GM13977 (cell line): ENCODE measurements at regions not wholly inside any gene's neighbourhood (a gene's known extent, or its start where the extent isn't known, plus 50 kb on each side); places are given as distances from the start of the nearest gene placed in this dataset.

ENCODE experiments used
- DNase-seq: peaks from one replicate; pipeline ENCODE4 v3.0.0; 2012; ENCODE audit warnings: low spot score
- in situ Hi-C: fragments of 300-500 bp; cut with MboI; formaldehyde crosslinking; loops from one replicate; pipeline ENCODE4 v1.12.0; 2022; ENCODE audit warnings: low sequenced_read_pairs, low pct_unique_long_range_greater_than_20kb, mixed read lengths, inconsistent platforms; ENCODE audit not compliant: unreplicated experiment
- TF ChIP-seq, protein P1 (sequence below): IDR thresholded peaks from 2 replicates; pipeline ENCODE4 v1.5.1; 2012; ENCODE audit warnings: mild to moderate bottlenecking, control low read depth; ENCODE audit not compliant: insufficient read depth; ENCODE audit errors: extremely low read depth, missing control alignments

DNA sequence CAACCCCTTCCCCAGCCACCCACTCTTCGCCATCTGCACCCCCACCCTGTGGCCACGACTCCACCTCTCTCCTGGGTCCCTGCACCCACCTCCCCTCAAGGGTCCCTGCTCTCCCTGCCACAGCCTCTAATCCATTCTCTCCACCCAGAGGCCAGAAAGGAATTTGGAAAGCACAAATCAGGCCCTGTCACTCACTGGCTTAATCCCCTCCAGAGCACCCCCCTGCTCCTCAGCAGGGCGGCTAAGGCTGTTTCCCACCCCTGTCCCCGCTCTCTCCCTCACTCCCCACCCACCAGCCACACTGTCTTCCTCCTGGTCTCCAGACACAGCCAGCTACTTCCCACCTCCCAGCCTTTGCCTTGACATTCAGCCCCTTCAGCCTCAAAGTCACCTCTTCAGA, 150.0 kb upstream of the LINGO1 start:
- TF ChIP-seq, protein P1, sequence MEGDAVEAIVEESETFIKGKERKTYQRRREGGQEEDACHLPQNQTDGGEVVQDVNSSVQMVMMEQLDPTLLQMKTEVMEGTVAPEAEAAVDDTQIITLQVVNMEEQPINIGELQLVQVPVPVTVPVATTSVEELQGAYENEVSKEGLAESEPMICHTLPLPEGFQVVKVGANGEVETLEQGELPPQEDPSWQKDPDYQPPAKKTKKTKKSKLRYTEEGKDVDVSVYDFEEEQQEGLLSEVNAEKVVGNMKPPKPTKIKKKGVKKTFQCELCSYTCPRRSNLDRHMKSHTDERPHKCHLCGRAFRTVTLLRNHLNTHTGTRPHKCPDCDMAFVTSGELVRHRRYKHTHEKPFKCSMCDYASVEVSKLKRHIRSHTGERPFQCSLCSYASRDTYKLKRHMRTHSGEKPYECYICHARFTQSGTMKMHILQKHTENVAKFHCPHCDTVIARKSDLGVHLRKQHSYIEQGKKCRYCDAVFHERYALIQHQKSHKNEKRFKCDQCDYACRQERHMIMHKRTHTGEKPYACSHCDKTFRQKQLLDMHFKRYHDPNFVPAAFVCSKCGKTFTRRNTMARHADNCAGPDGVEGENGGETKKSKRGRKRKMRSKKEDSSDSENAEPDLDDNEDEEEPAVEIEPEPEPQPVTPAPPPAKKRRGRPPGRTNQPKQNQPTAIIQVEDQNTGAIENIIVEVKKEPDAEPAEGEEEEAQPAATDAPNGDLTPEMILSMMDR = no peak
- no peak for DNase-seq
- in situ Hi-C loops = no loop called here

- in situ Hi-C loops = no loop called here
- TF ChIP-seq, protein P1 = no peak
- no peak for DNase-seq
Observed at GRCh38 chr15:77781946-77782240, 149.2 kb upstream of the LINGO1 start.

DNA sequence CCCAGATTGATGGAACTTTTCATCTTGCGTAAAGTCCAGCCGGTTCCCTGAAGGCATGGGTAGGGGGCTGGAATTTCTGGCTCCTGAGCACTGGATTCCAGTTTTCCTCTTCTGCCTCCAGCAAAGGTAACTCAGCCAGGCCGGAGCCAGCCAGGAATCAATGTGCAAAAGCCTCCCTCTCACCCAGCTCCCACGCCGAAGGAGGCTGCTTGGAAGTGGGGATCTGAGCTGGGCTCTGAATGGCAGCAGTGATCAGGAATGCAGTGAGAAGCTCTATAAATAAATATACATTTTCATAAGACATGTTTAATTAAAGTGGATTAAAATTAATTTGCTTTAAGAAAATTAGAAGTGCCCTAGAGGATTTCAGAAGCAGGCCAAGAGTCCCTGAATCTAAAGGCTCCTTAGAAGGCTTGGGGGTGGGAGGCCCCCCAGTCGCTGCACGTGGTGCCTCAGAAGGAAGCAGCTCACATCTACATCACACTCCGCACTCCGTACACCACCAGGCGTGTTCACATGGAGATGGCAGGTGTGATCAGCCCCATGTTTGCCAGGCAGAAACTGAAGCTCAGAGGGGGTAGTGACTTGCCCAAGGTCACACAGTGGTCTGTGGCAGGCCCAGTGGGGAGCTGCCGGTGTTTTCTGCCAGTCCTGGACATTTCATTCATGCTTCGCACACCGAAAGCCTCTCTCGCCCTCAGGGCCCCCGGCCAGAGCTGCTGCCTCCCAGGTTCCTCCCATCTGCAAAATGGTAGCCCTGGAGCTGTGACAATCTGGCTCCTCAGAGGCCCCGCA, 148.6 kb upstream of the LINGO1 start:
- TF ChIP-seq, protein P1 = no peak
- in situ Hi-C loops = no loop called here

DNA sequence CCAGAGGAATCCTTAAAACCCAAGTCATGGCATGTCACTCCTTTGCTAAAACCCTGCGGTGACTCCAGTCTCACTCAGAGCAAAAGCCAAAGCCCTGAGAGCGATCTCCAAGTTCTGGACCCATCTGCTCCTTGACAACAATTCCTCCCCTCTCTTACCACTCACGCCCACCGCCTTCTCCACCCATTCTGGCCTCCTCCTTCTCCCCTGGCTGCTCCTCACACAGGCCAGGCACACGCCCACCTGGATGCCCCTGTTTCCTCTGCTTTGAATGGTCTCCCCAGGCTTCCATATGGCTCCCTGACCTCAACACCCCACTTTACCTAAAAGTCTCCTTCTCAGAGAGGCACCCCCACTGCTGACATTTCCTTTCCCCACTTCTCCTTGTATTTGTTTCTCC, 146.1 kb upstream of the LINGO1 start:
- in situ Hi-C loops = no loop called here
- DNase-seq = no peak
- TF ChIP-seq, protein P1 = no peak

More for the DNA sequence above, 148.6 kb upstream of the LINGO1 start:
- DNase-seq = no peak

- in situ Hi-C loops = no loop called here
- DNase-seq = no peak
- TF ChIP-seq, protein P1 = no peak
Observed at GRCh38 chr15:77775837-77776236, 143.1 kb upstream of the LINGO1 start.

DNA sequence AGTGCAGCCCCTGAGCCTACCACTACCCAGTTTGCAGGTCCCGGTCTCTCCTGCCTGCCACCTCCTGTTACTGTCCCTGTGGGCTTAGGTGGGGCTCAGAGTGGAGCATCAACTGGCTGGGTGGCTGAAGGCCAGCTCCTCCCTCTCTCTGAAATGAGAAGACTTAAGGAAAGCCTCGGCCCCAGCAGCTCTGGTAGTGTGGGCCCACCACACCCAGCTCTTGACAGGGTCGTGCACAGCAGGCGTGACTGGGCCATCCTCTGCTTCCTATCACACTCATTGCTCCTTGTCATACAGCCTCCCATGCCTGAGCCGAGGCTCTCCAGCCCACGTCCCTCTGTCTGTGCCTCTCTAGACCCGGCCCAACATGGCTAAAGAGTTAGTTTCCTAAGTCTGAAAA, 142.7 kb upstream of the LINGO1 start:
- DNase-seq = no peak
- TF ChIP-seq, protein P1 = no peak
- in situ Hi-C loops = no loop called here

DNA sequence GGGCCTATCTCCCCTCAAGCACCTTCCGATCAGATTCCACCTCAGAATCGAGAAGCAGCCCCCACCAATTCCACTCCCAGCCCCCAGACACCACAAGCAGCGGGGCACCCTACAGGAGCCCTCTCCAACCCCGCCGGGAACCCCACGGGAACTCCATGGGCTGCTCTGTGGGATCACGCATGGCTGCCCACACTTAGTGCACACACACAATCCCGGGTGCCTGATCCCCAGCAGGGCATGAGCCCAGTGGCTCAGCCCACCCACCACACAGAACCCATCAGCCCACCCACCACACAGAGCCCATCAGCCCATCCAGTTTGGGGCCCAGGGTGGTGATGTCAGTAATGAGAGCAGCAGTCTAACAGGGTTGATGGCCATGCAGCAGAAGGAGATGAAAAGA, 141.6 kb upstream of the LINGO1 start:
- no peak for DNase-seq
- TF ChIP-seq, protein P1 = no peak
- in situ Hi-C loops = no loop called here
